KMS-11 (cell line): ENCODE measurements at regions not wholly inside any gene's neighbourhood (a gene's known extent, or its start where the extent isn't known, plus 50 kb on each side); places are given as distances from the start of the nearest gene placed in this dataset.
A peak's percentile ranks its signal among the peaks of the same experiment; 100 is the strongest.

Experiments used
- H2AFZ ChIP-seq: fragments of 200-600 bp; sonication (generic); 2 replicates; pipeline ENCODE4 v1.6.1; 2016; ENCODE audit warnings: antibody characterized with exemption, mixed run types, low read depth
- H3K27ac ChIP-seq: fragments of 200-600 bp; sonication (generic); 2 replicates; pipeline ENCODE4 v1.6.1; 2016; ENCODE audit warnings: mild to moderate bottlenecking, mixed run types
- H3K27me3 ChIP-seq: fragments of 200-600 bp; sonication (generic); 2 replicates; pipeline ENCODE4 v1.6.1; 2017; ENCODE audit warnings: mild to moderate bottlenecking, low read depth, mixed run types, moderate library complexity; ENCODE audit not compliant: insufficient read depth
- H3K36me3 ChIP-seq: fragments of 200-600 bp; sonication (generic); 2 replicates; pipeline ENCODE4 v1.6.1; 2017; ENCODE audit warnings: mild to moderate bottlenecking, mixed run types; ENCODE audit not compliant: insufficient read depth
- H3K4me1 ChIP-seq: fragments of 200-600 bp; sonication (generic); 2 replicates; pipeline ENCODE4 v1.6.1; 2016; ENCODE audit warnings: mild to moderate bottlenecking, low read depth, mixed run types; ENCODE audit not compliant: poor library complexity, severe bottlenecking
- H3K4me2 ChIP-seq: fragments of 200-600 bp; sonication (generic); 2 replicates; pipeline ENCODE4 v1.7.0; 2016; ENCODE audit warnings: mild to moderate bottlenecking, mixed run types
- H3K4me3 ChIP-seq: fragments of 200-600 bp; sonication (generic); IDR thresholded peaks from 2 replicates; pipeline ENCODE4 v1.6.1; 2017; ENCODE audit warnings: low read depth, low read length, mixed read lengths; ENCODE audit not compliant: insufficient read depth
- H3K79me2 ChIP-seq: fragments of 200-600 bp; sonication (generic); 2 replicates; pipeline ENCODE4 v1.6.1; 2016; ENCODE audit warnings: low read depth, mixed run types; ENCODE audit not compliant: insufficient read depth
- H3K9ac ChIP-seq: fragments of 200-600 bp; sonication (generic); 2 replicates; pipeline ENCODE4 v1.6.1; 2016; ENCODE audit warnings: mild to moderate bottlenecking, mixed run types
- H4K20me1 ChIP-seq: fragments of 200-600 bp; sonication (generic); 2 replicates; pipeline ENCODE4 v1.6.1; 2016; ENCODE audit warnings: mild to moderate bottlenecking, mixed run types; ENCODE audit not compliant: insufficient read depth
- CTCF ChIP-seq: fragments of 200-600 bp; sonication (generic); conservative IDR thresholded peaks from 2 replicates; pipeline ENCODE4 v1.6.1; 2017; ENCODE audit warnings: low read depth, mild to moderate bottlenecking, antibody characterized with exemption, low read length, moderate library complexity, mixed read lengths

- Histone ChIP-seq H3K27me3 (no peaks in the 10 kb centered on the region), H3K79me2 (no peaks in the 10 kb centered on the region), H2AFZ (no peak overlapping the region), H4K20me1 (no peaks in the 10 kb centered on the region), H3K4me2 (no peak overlapping the region), H3K36me3 (no peaks in the 10 kb centered on the region), H3K4me3 (no peak overlapping the region), H3K9ac (no peak overlapping the region), H3K27ac (no peak overlapping the region), H3K4me1 (peaks cover 17% of the 10 kb centered on the region)
- no peak for TF ChIP-seq CTCF
These were observed 1195.1 kb downstream of the PCDH18 start for GRCh38 chr4:136337216-136337615.

GRCh38 chr4:136336479-136336878 lies 1195.8 kb downstream of the PCDH18 start:
- no peak overlapping the region for H2AFZ ChIP-seq
- no peaks in the 10 kb centered on the region for H4K20me1 ChIP-seq
- no peaks in the 10 kb centered on the region for H3K36me3 ChIP-seq
- H3K4me1 ChIP-seq: peaks cover 17% of the 10 kb centered on the region
- no peak overlapping the region for H3K27ac ChIP-seq
- H3K79me2 ChIP-seq: no peaks in the 10 kb centered on the region
- H3K4me3 ChIP-seq: no peak overlapping the region
- H3K27me3 ChIP-seq: no peaks in the 10 kb centered on the region
- no peak for TF ChIP-seq CTCF
- H3K4me2 ChIP-seq: no peak overlapping the region
- H3K9ac ChIP-seq: no peak overlapping the region

- Histone ChIP-seq H3K9ac (no peak overlapping the region), H3K4me1 (no peaks in the 10 kb centered on the region), H3K4me3 (no peak overlapping the region), H2AFZ (no peak overlapping the region), H3K36me3 (no peaks in the 10 kb centered on the region), H3K27me3 (no peaks in the 10 kb centered on the region), H3K27ac (no peak overlapping the region), H4K20me1 (no peaks in the 10 kb centered on the region), H3K4me2 (no peak overlapping the region), H3K79me2 (no peaks in the 10 kb centered on the region)
- TF ChIP-seq CTCF: peak; percentile 22; the same call in 1 of the 2 replicates
These were observed 1203.1 kb downstream of the PCDH18 start for GRCh38 chr4:136329042-136329662.

GRCh38 chr4:136328131-136328530 lies 1204.2 kb downstream of the PCDH18 start:
- no peak overlapping the region for H2AFZ ChIP-seq
- H3K36me3 ChIP-seq: no peaks in the 10 kb centered on the region
- no peaks in the 10 kb centered on the region for H3K79me2 ChIP-seq
- no peaks in the 10 kb centered on the region for H3K4me1 ChIP-seq
- no peaks in the 10 kb centered on the region for H4K20me1 ChIP-seq
- H3K4me2 ChIP-seq: no peak overlapping the region
- no peak overlapping the region for H3K27ac ChIP-seq
- no peak overlapping the region for H3K4me3 ChIP-seq
- H3K9ac ChIP-seq: no peak overlapping the region
- TF ChIP-seq CTCF: no peak
- H3K27me3 ChIP-seq: no peaks in the 10 kb centered on the region

GRCh38 chr4:136320465-136320813 lies 1211.9 kb downstream of the PCDH18 start:
- Histone ChIP-seq H3K79me2 (no peaks in the 10 kb centered on the region), H3K27ac (no peak overlapping the region), H3K4me3 (no peak overlapping the region), H3K4me2 (no peak overlapping the region), H2AFZ (no peak overlapping the region), H3K9ac (no peak overlapping the region), H3K27me3 (no peaks in the 10 kb centered on the region), H4K20me1 (no peaks in the 10 kb centered on the region), H3K36me3 (no peaks in the 10 kb centered on the region), H3K4me1 (no peaks in the 10 kb centered on the region)
- TF ChIP-seq CTCF: no peak
